ENCODE measurements at regions not wholly inside any gene's neighbourhood (a gene's known extent, or its start where the extent isn't known, plus 50 kb on each side); places are given as distances from the start of the nearest gene placed in this dataset.

DNA sequence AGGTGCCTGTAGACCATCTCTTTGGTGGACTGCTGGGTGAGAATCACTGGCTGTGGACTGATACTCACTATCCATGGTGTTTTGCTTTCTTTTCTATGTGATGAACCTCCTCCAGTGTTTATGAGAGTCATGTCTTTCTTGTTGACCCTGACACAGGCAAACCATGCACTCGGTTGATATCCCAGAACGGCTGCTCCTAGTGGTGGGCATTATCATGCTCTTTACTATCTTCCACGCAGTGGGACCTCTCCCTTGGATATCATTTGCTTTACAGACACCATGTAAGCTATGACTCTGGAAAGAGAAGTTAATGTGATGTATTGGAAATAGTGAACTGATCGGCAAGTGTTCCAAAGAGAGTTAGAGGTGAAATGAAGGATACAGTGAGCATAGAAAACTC lies 1455.6 kb downstream of the BRINP3 start:
- TF ChIP-seq EZH2 (IDR thresholded peaks at IDR 0.05) (no peak), POLR2AphosphoS5 (IDR thresholded peaks at IDR 0.05; ENCODE audit: borderline replicate concordance, low read depth, low read length) (no peak)

Measured in SK-N-MC (cell line).